WTC11 (cell line): ENCODE measurements at regions not wholly inside any gene's neighbourhood (a gene's known extent, or its start where the extent isn't known, plus 50 kb on each side); places are given as distances from the start of the nearest gene placed in this dataset.

Source experiments
- CTCF ChIP-seq: fragments of 200-600 bp; IDR thresholded peaks from 2 replicates; pipeline ENCODE4 v1.8.0; 2022; ENCODE audit warnings: antibody characterized with exemption
- E2F4 ChIP-seq: sonication (generic); formaldehyde crosslinking; IDR thresholded peaks from 2 replicates; pipeline ENCODE4 v1.8.1; 2022; ENCODE audit warnings: low read depth, mild to moderate bottlenecking, moderate library complexity, missing genetic modification reagents, borderline replicate concordance
- ZMAT4 ChIP-seq: fragments of 250-450 bp; sonication (Bioruptor Pico); IDR thresholded peaks from 2 replicates; pipeline ENCODE4 v1.9.0; 2021; ENCODE audit warnings: mild to moderate bottlenecking
- ZNF281 ChIP-seq: sonication (generic); formaldehyde crosslinking; IDR thresholded peaks from 2 replicates; pipeline ENCODE4 v1.8.0; 2023; ENCODE audit warnings: mild to moderate bottlenecking, missing genetic modification reagents
- ZNF671 ChIP-seq: fragments of 250-450 bp; sonication (Bioruptor Pico); IDR thresholded peaks from 2 replicates; pipeline ENCODE4 v1.8.0; 2021; ENCODE audit warnings: mild to moderate bottlenecking

GRCh38 chr1:36714301-36714700 lies 231.6 kb upstream of the CSF3R start:
- TF ChIP-seq ZMAT4 (CRISPR knock-in tag) (no peak), CTCF (no peak), ZNF671 (CRISPR knock-in tag) (no peak), E2F4 (CRISPR knock-in tag) (no peak), ZNF281 (CRISPR knock-in tag) (no peak)
